ENCODE measurements at regions not wholly inside any gene's neighbourhood (a gene's known extent, or its start where the extent isn't known, plus 50 kb on each side); places are given as distances from the start of the nearest gene placed in this dataset.

DNA sequence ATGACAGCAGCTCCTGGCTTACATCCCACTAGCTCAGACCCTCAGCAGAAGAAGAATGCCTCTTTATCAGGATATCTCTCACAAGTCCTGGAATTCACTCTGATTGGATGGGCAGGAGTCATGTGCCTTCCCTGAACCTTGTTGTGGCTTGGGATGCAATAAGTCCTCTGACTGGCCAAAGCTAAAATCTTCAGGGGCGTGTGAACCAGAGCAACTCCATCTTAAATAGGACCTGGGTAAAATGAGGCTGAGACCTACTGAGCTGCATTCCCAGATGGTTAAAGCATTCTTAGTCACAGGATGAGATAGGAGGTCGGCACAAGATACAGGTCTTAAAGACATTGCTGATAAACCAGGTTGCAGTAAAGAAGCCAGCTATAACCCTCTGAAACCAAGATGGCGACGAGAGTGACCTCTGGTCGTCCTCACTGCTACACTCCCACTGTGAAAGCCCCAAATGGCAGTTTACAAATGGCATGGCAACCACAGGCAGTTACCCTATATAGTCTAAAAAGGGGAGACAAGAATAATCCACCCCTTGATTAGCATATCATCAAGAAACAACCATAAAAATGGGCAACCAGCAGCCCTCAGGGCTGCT, 60.4 kb upstream of the FICD start:
- TF ChIP-seq, protein P1, sequence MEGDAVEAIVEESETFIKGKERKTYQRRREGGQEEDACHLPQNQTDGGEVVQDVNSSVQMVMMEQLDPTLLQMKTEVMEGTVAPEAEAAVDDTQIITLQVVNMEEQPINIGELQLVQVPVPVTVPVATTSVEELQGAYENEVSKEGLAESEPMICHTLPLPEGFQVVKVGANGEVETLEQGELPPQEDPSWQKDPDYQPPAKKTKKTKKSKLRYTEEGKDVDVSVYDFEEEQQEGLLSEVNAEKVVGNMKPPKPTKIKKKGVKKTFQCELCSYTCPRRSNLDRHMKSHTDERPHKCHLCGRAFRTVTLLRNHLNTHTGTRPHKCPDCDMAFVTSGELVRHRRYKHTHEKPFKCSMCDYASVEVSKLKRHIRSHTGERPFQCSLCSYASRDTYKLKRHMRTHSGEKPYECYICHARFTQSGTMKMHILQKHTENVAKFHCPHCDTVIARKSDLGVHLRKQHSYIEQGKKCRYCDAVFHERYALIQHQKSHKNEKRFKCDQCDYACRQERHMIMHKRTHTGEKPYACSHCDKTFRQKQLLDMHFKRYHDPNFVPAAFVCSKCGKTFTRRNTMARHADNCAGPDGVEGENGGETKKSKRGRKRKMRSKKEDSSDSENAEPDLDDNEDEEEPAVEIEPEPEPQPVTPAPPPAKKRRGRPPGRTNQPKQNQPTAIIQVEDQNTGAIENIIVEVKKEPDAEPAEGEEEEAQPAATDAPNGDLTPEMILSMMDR (IDR thresholded peaks at IDR 0.05; ENCODE audit: insufficient read depth, missing control alignments), result no peak
- no peak for FAIRE-seq
- DNase-seq (ENCODE audit: insufficient read length, low spot score), result no peak

DNA sequence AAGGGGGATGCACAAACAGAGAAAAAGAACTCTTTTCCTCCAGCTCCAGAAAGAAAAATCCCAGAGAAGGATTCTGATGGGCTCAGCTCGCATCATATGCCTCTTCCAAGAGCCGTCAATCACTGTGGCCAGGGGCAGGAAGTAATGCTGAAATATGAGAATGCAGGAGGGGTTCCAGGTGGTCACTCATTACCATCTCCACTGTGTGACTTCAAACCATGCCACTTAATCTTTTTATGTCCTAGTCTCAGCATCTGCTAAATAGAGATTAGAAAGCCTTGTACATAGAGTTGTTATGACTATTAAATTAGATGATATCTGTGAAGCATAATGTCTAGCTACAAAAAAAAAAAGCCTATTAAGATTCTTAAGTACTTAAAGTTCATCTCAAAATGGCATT, 65.6 kb upstream of the FICD start:
- TF ChIP-seq, protein P1 (IDR thresholded peaks at IDR 0.05; ENCODE audit: insufficient read depth, missing control alignments), result no peak
- DNase-seq (ENCODE audit: insufficient read length, low spot score) (no peak), FAIRE-seq (no peak)

DNA sequence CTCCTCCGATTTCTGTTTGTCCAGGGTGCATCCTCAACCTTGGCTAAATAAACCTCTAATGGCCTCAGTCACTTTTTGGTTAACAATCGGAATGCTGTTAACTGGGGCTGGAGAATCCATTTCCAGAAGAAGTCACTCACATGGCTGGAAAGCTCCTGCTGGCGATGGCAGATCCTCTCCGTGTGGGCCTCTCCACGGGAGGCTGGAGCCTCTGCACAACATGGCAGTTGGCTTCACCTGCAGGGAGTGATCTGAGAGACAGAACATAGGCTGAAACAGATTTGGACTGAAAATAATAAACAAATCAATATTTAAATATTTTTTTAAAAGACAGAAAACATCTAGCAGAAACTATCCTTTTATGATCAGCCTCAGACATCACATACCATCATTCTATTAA, 66.8 kb upstream of the FICD start:
- TF ChIP-seq, protein P1 (IDR thresholded peaks at IDR 0.05; ENCODE audit: insufficient read depth, missing control alignments), result no peak
- DNase-seq (ENCODE audit: insufficient read length, low spot score), result no peak
- no peak for FAIRE-seq

DNA sequence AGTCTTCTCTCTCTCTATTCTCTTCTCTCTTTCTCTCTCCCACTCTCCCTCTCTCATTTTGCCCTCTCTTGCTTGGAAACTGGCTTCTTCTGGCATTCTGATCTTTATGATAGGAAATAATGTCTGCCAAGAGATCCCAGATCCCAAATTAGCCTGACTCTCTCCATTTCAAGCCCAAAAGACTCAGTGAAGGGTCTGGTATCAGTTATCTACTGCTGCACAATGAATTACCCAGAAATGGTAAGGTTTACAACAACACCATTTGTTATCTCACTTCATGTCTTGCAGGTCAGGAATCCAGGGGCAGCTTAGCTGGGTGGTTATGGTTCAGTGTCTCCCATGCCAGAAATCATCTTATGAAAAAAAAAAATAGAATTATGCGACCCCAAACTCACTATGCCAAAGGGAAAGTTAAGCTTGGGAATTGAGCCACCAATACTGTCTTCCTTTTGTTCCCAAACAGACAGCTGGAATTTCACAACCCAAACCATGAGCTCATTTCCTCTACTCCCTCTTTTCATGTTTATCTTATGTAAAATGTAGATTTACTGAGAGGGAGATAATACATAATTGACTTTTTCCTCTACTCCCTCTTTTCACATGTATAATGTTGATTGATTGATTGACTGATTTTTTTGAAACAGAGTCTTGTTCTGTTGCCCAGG, 67.8 kb upstream of the FICD start:
- DNase-seq (ENCODE audit: insufficient read length, low spot score) (no peak), FAIRE-seq (no peak)
- TF ChIP-seq, protein P1 (IDR thresholded peaks at IDR 0.05; ENCODE audit: insufficient read depth, missing control alignments), result no peak

DNA sequence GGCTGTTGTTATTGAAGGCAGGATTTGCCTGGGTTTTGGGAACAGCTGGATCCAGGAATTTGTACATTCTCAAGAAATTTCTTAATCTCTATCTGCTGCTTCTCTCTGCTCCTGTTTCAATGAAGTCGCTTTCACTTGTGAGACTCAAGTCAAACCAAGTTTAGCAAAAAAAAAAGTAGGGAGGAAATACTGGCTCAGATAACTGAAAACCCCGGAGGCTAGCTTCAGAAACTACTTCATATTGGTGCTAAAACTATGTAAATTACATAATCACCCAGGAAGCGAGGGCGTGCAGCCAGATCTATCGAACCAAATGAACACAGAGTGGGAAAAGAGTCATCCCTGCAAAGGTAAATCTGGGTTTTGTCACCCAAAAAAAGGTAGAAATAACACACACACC, 68.3 kb upstream of the FICD start:
- FAIRE-seq, result no peak
- DNase-seq (ENCODE audit: insufficient read length, low spot score), result no peak

DNA sequence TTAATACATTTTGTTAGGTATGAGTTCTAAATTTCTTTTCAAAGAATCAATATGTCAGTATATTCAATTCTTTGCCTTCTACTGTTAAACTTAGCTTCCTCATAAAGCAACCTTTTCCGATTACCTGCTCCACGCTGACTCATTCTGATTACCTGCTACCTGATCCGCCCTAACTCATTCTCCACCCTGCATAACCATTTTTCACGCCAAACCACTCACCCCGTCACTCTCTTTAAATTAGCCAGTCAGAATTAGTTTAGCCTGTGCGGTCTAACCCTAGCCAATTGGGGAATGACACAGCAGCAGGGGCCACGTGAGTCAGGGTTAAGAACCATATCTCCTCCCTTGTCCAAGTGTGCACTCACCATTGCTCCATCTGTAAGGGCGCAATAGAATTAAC, 72.2 kb upstream of the FICD start:
- FAIRE-seq (no peak), DNase-seq (ENCODE audit: insufficient read length, low spot score) (no peak)
- TF ChIP-seq, protein P1 (IDR thresholded peaks at IDR 0.05; ENCODE audit: insufficient read depth, missing control alignments), result no peak

More for the DNA sequence above, 68.3 kb upstream of the FICD start:
- TF ChIP-seq, protein P1 (IDR thresholded peaks at IDR 0.05; ENCODE audit: insufficient read depth, missing control alignments), result no peak

DNA sequence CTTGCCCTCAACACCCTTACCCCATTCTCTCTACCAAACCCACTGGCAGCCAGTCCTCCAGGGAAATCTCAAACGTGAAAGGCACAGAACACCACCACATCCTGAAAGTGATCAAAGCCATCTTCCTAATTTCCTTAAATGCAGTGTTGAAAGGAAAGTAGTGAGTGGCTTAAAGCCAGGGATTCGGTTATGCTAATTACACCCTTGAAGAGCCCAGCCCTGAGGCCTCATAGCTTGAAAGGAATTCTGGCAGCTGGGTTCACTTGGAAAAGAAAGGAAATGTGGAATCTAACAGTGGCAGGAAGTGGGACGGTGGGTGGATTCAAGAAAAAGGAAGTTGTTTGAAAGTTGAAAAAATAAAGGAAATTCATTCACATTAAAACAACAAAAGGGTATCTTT, 73.0 kb upstream of the FICD start:
- FAIRE-seq, result no peak
- no peak for DNase-seq (ENCODE audit: insufficient read length, low spot score)
- TF ChIP-seq, protein P1 (IDR thresholded peaks at IDR 0.05; ENCODE audit: insufficient read depth, missing control alignments), result no peak

Data from D721Med (cell line).